GM12878 (cell line): ENCODE measurements at regions not wholly inside any gene's neighbourhood (a gene's known extent, or its start where the extent isn't known, plus 50 kb on each side); places are given as distances from the start of the nearest gene placed in this dataset.

Experiments
- ATAC-seq: fragments of 200-7000 bp; cut with Tn5 transposase; 3 replicates; pipeline ENCODE4 v1.9.1; 2020; ENCODE audit warnings: mild to moderate bottlenecking, moderate library complexity
- BruUV-seq: library from RNA; stranded (reverse); fragments of 400-500 nt; replicated peaks from 2 replicates; lab custom pipeline; 2021; lab: Mats Ljungman, UMichigan
- CTCF ChIA-PET: fragments of 300-600 bp; sonication (Branson Sonifier 250); formaldehyde crosslinking; extraction: SDS; loops from one replicate; lab custom pipeline; 2021; ENCODE audit warnings: inconsistent platforms; lab: Yijun Ruan, JAX
- POLR2A ChIA-PET: fragments of 350-600 bp; formaldehyde crosslinking; extraction: SDS; loops from one replicate; lab custom pipeline; 2021; ENCODE audit warnings: inconsistent platforms; lab: Charles Lee
- RAD21 ChIA-PET: fragments of 300-600 bp; sonication (Branson Sonifier 250); formaldehyde crosslinking; loops from one replicate; lab custom pipeline; 2023; ENCODE audit warnings: antibody characterized with exemption; ENCODE audit not compliant: unreplicated experiment; lab: Charles Lee
- SMC1A ChIA-PET: fragments of 300-600 bp; sonication (Branson Sonifier 250); formaldehyde crosslinking; loops from one replicate; lab custom pipeline; 2023; ENCODE audit not compliant: unreplicated experiment, uncharacterized antibody; lab: Charles Lee
- DNase-seq: peaks from one replicate; pipeline ENCODE4 v3.0.0-alpha.2; 2011; ENCODE audit warnings: low read depth, low spot score
- FAIRE-seq: peaks from 3 replicates; lab custom pipeline; 2011; peaks lifted over from hg19 to GRCh38; lab: Jason Lieb, UNC
- H2AFZ ChIP-seq: 2 replicates; pipeline ENCODE4 v1.6.0; 2011; ENCODE audit warnings: low read depth, low read length, control low read depth; ENCODE audit not compliant: control insufficient read depth
- H3K27ac ChIP-seq: 2 replicates; pipeline ENCODE4 v1.5.1; 2011; ENCODE audit warnings: control low read depth; ENCODE audit not compliant: control insufficient read depth, insufficient read depth
- H3K27me3 ChIP-seq, 2 experiments: replicated peaks in 1 of 2; 2 replicates each; pipeline versions ENCODE4 v1.6.0 to v1.6.1; 2011; ENCODE audit warnings: low read length in 1 of 2; ENCODE audit not compliant: control insufficient read depth in 2 of 2, insufficient read depth in 2 of 2
- H3K36me3 ChIP-seq, 2 experiments: 2 replicates each; pipeline ENCODE4 v1.5.1; 2011; ENCODE audit warnings: low read length in 1 of 2; ENCODE audit not compliant: control insufficient read depth in 2 of 2, insufficient read depth in 2 of 2
- H3K4me1 ChIP-seq: 2 replicates; pipeline ENCODE4 v1.6.1; 2011; ENCODE audit warnings: mild to moderate bottlenecking, low read length, moderate library complexity, mixed read lengths; ENCODE audit not compliant: control insufficient read depth, insufficient read depth
- H3K4me2 ChIP-seq: 2 replicates; pipeline ENCODE4 v1.6.0; 2011; ENCODE audit warnings: control low read depth; ENCODE audit not compliant: control insufficient read depth, insufficient read depth
- H3K4me3 ChIP-seq: fragments of 200-600 bp; sonication (generic); 2 replicates; pipeline ENCODE4 v1.5.1; 2016
- H3K79me2 ChIP-seq: 2 replicates; pipeline ENCODE4 v1.6.0; 2011; ENCODE audit warnings: low read length; ENCODE audit not compliant: control insufficient read depth, insufficient read depth
- H3K9ac ChIP-seq: 2 replicates; pipeline ENCODE4 v1.8.0; 2011; ENCODE audit warnings: low read length, control low read depth, mixed read lengths; ENCODE audit not compliant: control insufficient read depth, insufficient read depth
- H3K9me3 ChIP-seq: replicated peaks from 3 replicates; pipeline ENCODE4 v1.5.1; 2011; ENCODE audit warnings: mild to moderate bottlenecking, low read length; ENCODE audit not compliant: control insufficient read depth, insufficient read depth
- H4K20me1 ChIP-seq: 2 replicates; pipeline ENCODE4 v1.6.0; 2011; ENCODE audit not compliant: control insufficient read depth, insufficient read depth
- BACH1 ChIP-seq: fragments of 450-650 bp; IDR thresholded peaks from 2 replicates; pipeline ENCODE4 v1.6.1; 2017; ENCODE audit warnings: mild to moderate bottlenecking, borderline replicate concordance
- BCLAF1 ChIP-seq: fragments of 450-650 bp; IDR thresholded peaks from 2 replicates; pipeline ENCODE4 v1.6.1; 2017; ENCODE audit warnings: antibody characterized with exemption, mild to moderate bottlenecking, moderate library complexity
- CHD1 ChIP-seq: IDR thresholded peaks from 2 replicates; pipeline ENCODE4 v1.6.1; 2012; ENCODE audit warnings: low read depth, low read length, improper control_type of control experiment
- CREB1 ChIP-seq: IDR thresholded peaks from 2 replicates; pipeline ENCODE4 v1.6.1; 2012; ENCODE audit warnings: low read depth, mild to moderate bottlenecking, inconsistent platforms
- EGR1 ChIP-seq, 2 experiments: IDR thresholded peaks; 1 replicate in 1 of 2; 2 replicates in 1 of 2; pipeline ENCODE4 v1.6.1; 2011 to 2012; ENCODE audit warnings: low read depth in 2 of 2, low read length in 2 of 2, borderline replicate concordance in 1 of 2, mild to moderate bottlenecking in 1 of 2, moderate library complexity in 1 of 2
- GATAD2B ChIP-seq: fragments of 450-650 bp; conservative IDR thresholded peaks from 2 replicates; pipeline ENCODE4 v1.6.1; 2017; ENCODE audit warnings: low read depth, mild to moderate bottlenecking, moderate library complexity
- NBN ChIP-seq: fragments of 450-650 bp; IDR thresholded peaks from 2 replicates; pipeline ENCODE4 v1.6.1; 2016
- TCF3 ChIP-seq: IDR thresholded peaks from 2 replicates; pipeline ENCODE4 v1.6.1; 2012; ENCODE audit warnings: low read depth, mild to moderate bottlenecking, low read length, borderline replicate concordance; ENCODE audit not compliant: insufficient read depth
- ZNF24 ChIP-seq: fragments of 450-650 bp; IDR thresholded peaks from 2 replicates; pipeline ENCODE4 v1.6.1; 2017; ENCODE audit warnings: antibody characterized with exemption, mild to moderate bottlenecking
- WGBS: methylation state at CpG from one replicate; pipeline ENCODE4 v1.1.6; 2016; ENCODE audit warnings: low lambda C conversion rate; ENCODE audit not compliant: insufficient replicate concordance, insufficient coverage; ENCODE audit errors: missing lambda C conversion rate; 5-methylcytosine and 5-hydroxymethylcytosine counted together
- in situ Hi-C: fragments of 300-500 bp; cut with MboI; formaldehyde crosslinking; loops from 9 replicates; pipeline ENCODE4 v1.14.3; 2018; ENCODE audit warnings: mixed read lengths
- intact Hi-C: fragments of 100-400 bp; cut with micrococcal nuclease; formaldehyde crosslinking; loops from one replicate; pipeline ENCODE4 v1.14.2; 2022; ENCODE audit not compliant: unreplicated experiment

- H3K36me3 ChIP-seq = no peaks in the 10 kb centered on the region
- H3K4me1 ChIP-seq = no peaks in the 10 kb centered on the region
- ATAC-seq = no peak
- no TSS peak for BruUV-seq
- WGBS = 45% methylated on average over 2 of the region's 2 CpGs
- no peak overlapping the region for H3K4me3 ChIP-seq
- H3K9ac ChIP-seq = no peak overlapping the region
- H2AFZ ChIP-seq = no peak overlapping the region
- TF ChIP-seq BCLAF1 (no peak), TCF3 (no peak), GATAD2B (no peak), NBN (no peak), BACH1 (no peak), EGR1 (IDR thresholded peaks at IDR 0.05; ENCODE audit: borderline replicate concordance in 1 of 2, low read depth in 2 of 2, low read length in 2 of 2) (no peak), CREB1 (no peak), CHD1 (no peak), ZNF24 (no peak)
- TF ChIP-seq, all 136 proteins: peak for 0
- Histone ChIP-seq H3K9me3 (no peaks in the 10 kb centered on the region), H3K4me2 (no peak overlapping the region), H3K27me3 (no peaks in the 10 kb centered on the region; a peak in 1 of 4 replicates), H3K79me2 (no peaks in the 10 kb centered on the region), H4K20me1 (no peaks in the 10 kb centered on the region), H3K27ac (no peak overlapping the region)
- RAD21 ChIA-PET = no interaction called here
- DNase-seq (no peak), FAIRE-seq (no peak)
- in situ Hi-C loops = no loop called here
- intact Hi-C loops = no loop called here
- SMC1A ChIA-PET = no interaction called here
- POLR2A ChIA-PET = no interaction called here
- CTCF ChIA-PET = interaction anchor here (0.7 kb wide), 1 partner anchor 19 kb away, joined by 3 read pairs; no protein-coding TSS in a partner anchor
Measured at GRCh38 chr11:122524898-122525297, 130.6 kb upstream of the UBASH3B start.
